NCI-H2171 treated with DMSO at 0.1 percent for 48 hours (cell line): ENCODE measurements at regions not wholly inside any gene's neighbourhood (a gene's known extent, or its start where the extent isn't known, plus 50 kb on each side); places are given as distances from the start of the nearest gene placed in this dataset.
"Not testable (repeated sequence)": the region's sequence is repeated elsewhere in the genome, so short reads cannot be mapped to it uniquely, and the experiment has no call there.

Experiments
- DNase-seq: peaks from one replicate; lab custom pipeline; 2025; lab: John Stamatoyannopoulos, UW

- DNase-seq, result no peak
Measured at GRCh38 chr17:53633856-53634255, 188.9 kb upstream of the KIF2B start.

- no peak for DNase-seq
Measured at GRCh38 chr17:53631486-53631885, 191.2 kb upstream of the KIF2B start.

- no peak for DNase-seq
Measured at GRCh38 chr17:53630638-53631037, 192.1 kb upstream of the KIF2B start.

GRCh38 chr17:53630115-53630514 lies 192.6 kb upstream of the KIF2B start:
- DNase-seq, result no peak

GRCh38 chr17:53629188-53629587 lies 193.5 kb upstream of the KIF2B start:
- no peak for DNase-seq

- no peak for DNase-seq
Measured at GRCh38 chr17:53628011-53628410, 194.7 kb upstream of the KIF2B start.

GRCh38 chr17:53627511-53627910 lies 195.2 kb upstream of the KIF2B start:
- DNase-seq, result no peak

GRCh38 chr17:53626286-53626685 lies 196.4 kb upstream of the KIF2B start:
- no peak for DNase-seq

- DNase-seq, result no peak
Measured at GRCh38 chr17:53619025-53619424, 203.7 kb upstream of the KIF2B start.

- DNase-seq, result not testable (repeated sequence)
Measured at GRCh38 chr17:53608208-53608607, 214.5 kb upstream of the KIF2B start.

GRCh38 chr17:53607475-53607874 lies 215.3 kb upstream of the KIF2B start:
- no peak for DNase-seq

- DNase-seq, result no peak
Measured at GRCh38 chr17:53588317-53588716, 234.4 kb upstream of the KIF2B start.

- DNase-seq, result no peak
Measured at GRCh38 chr17:53574038-53574437, 248.7 kb upstream of the KIF2B start.

- no peak for DNase-seq
Measured at GRCh38 chr17:53571342-53571741, 251.4 kb upstream of the KIF2B start.

GRCh38 chr17:53570731-53571130 lies 252.0 kb upstream of the KIF2B start:
- DNase-seq, result no peak

- no peak for DNase-seq
Measured at GRCh38 chr17:53560953-53561352, 261.8 kb upstream of the KIF2B start.

- no peak for DNase-seq
Measured at GRCh38 chr17:53548252-53548651, 274.5 kb upstream of the KIF2B start.

- no peak for DNase-seq
Measured at GRCh38 chr17:53543472-53543871, 279.3 kb upstream of the KIF2B start.

- DNase-seq, result no peak
Measured at GRCh38 chr17:53538129-53538617, 284.6 kb upstream of the KIF2B start.

- DNase-seq, result no peak
Measured at GRCh38 chr17:53527473-53527872, 295.3 kb upstream of the KIF2B start.

GRCh38 chr17:53525590-53525989 lies 297.1 kb upstream of the KIF2B start:
- DNase-seq, result no peak

GRCh38 chr17:53516636-53517035 lies 306.1 kb upstream of the KIF2B start:
- DNase-seq, result no peak

- no peak for DNase-seq
Measured at GRCh38 chr17:53499277-53499676, 323.4 kb upstream of the KIF2B start.

GRCh38 chr17:53496356-53496755 lies 326.4 kb upstream of the KIF2B start:
- DNase-seq, result no peak

- no peak for DNase-seq
Measured at GRCh38 chr17:53492532-53492931, 330.2 kb upstream of the KIF2B start.
